Glomerular endothelial cell (primary cell): ENCODE measurements at regions not wholly inside any gene's neighbourhood (a gene's known extent, or its start where the extent isn't known, plus 50 kb on each side); places are given as distances from the start of the nearest gene placed in this dataset.
A peak's percentile ranks its signal among the peaks of the same experiment; 100 is the strongest.
"Not testable (repeated sequence)": the region's sequence is repeated elsewhere in the genome, so short reads cannot be mapped to it uniquely, and the experiment has no call there.

Experiments used
- DNase-seq: peaks from one replicate; pipeline ENCODE4 v3.0.0-alpha.2; 2011; ENCODE audit warnings: low read depth, low spot score; ENCODE audit errors: extremely low read depth

- no peak for DNase-seq
Observed at GRCh38 chr11:116390963-116391362, 381.8 kb downstream of the BUD13 start.

DNA sequence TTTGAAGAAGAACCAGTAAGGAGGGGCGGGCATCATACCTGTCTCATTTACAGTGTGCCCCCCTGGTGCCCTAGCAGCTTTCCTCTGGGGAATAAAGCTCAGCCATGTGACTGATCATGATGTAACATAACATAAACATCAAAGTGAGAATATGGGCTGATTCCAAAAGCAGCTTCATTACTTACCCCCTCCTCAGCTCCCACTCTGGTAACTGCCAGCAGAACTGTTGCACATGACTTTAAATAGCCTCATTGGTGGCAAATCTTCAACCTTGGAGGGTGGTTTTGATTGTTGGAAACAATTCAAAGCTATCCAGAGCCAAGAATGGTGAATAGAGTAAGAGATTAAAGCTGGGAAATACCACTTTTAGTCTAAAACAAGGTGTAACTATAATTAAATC lies 384.6 kb downstream of the BUD13 start:
- DNase-seq = no peak

GRCh38 chr11:116387641-116388040 lies 385.1 kb downstream of the BUD13 start:
- no peak for DNase-seq

GRCh38 chr11:116386118-116386699 lies 386.6 kb downstream of the BUD13 start:
- no peak for DNase-seq

- no peak for DNase-seq
Observed at GRCh38 chr11:116384876-116385275, 387.9 kb downstream of the BUD13 start.

DNA sequence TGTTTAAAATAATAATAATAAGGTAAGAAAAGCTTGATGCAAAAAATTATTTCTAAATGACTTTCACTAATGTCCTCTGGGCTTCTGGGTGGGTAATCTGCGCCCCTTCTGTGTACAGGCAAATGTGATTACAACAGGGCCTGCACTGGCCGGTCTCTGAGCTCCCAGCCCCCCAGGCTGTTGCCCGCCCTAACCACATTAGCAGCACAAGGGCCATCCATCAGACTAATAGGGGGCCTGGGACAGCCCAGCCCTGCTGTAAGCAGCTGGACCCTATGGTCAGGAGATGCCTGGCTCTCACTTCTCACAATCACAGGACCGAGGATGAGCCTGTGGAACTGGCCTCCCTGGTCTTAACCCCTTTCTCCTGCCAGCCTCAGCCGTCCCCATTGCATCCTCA lies 388.4 kb downstream of the BUD13 start:
- DNase-seq = no peak

DNA sequence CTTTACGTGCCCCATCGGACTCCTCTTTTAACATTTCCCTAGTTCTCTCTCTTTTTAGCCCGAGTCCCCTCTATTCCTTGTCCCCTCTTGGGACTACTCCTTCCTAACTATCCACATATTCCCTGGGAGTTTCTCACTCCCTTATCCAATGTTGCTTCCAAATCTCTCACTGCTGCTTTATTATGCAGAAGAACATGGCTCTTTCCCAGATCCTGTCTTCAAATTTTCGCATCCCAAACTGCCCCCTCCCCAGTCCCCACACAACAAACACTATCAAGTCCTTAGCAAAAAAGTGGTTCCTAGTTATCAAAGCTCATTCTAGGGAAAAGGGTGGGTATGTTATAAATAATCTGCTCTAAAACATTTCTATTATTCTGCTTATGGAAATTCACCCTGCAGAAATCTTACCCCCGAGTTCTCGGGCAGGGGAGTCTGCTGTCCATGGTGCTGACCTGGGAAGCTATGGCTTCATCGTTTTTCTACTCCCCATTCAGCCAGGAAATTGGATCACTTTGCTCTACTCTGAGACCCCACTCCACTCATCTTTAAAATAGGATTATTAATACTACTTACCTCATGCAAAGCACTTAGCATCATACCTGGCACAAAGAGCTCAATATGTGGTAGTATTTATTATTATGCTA lies 393.5 kb downstream of the BUD13 start:
- DNase-seq = no peak

DNA sequence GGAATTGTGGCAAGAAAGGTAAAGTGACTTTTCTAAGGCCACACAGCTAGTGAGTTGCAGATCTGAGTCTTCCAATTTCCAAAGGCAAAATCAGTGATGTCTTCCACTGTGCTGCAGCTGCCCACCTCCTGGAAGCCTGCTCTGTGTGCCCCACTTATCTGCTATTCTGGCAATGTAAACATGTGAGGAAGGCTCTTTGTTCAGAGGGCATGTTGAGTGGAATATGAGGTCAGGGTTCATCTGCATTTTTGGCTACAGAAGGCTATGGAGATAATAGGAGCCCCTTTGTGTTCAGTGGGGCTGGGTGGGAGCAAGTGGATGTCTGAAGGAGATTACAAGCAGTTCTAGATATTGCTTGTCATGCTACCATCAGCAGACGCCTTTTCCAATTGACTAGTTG lies 396.2 kb downstream of the BUD13 start:
- no peak for DNase-seq

- DNase-seq = no peak
Observed at GRCh38 chr11:116376054-116376453, 396.7 kb downstream of the BUD13 start.

DNA sequence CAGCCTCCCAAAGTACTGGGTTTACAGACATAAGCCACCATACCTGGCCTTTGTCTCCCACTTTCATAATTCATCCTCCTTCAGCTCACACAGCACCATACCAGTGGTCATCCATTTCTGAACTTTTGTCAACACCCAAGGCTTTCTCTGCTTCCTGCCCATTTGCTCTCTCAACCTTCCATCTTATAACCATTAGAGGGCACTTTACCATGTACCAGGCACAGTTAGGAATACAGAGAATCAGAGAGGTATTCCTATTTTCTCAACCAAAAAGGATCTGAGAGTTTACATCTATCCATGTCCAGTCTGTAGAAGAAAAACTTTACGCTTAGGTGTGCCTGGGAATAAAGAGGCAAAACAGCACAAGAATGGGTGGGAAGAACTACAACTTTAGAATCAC lies 397.6 kb downstream of the BUD13 start:
- DNase-seq = no peak

DNA sequence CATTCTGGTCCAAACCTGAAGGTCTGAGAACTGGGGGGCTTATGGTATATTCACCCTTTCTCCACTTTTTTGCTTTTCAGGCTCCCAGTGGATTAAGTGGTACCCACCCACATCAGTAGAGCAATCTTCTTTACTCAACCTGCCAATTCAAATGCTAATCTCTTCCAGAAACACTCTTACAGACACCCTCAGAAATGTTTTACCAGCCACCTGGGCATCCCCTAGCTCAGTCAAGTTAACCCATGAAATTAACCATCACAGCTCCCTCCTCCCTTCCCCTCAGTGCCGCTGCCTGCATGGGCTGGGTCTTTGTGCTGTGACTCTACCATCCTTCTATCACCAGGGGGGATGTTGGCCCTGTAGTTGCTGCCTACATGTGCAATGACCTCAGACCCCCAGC lies 398.7 kb downstream of the BUD13 start:
- no peak for DNase-seq

GRCh38 chr11:116373104-116373944 lies 399.5 kb downstream of the BUD13 start:
- DNase-seq = no peak

GRCh38 chr11:116371146-116371545 lies 401.6 kb downstream of the BUD13 start:
- no peak for DNase-seq

- no peak for DNase-seq
Observed at GRCh38 chr11:116368784-116369183, 404.0 kb downstream of the BUD13 start.

DNA sequence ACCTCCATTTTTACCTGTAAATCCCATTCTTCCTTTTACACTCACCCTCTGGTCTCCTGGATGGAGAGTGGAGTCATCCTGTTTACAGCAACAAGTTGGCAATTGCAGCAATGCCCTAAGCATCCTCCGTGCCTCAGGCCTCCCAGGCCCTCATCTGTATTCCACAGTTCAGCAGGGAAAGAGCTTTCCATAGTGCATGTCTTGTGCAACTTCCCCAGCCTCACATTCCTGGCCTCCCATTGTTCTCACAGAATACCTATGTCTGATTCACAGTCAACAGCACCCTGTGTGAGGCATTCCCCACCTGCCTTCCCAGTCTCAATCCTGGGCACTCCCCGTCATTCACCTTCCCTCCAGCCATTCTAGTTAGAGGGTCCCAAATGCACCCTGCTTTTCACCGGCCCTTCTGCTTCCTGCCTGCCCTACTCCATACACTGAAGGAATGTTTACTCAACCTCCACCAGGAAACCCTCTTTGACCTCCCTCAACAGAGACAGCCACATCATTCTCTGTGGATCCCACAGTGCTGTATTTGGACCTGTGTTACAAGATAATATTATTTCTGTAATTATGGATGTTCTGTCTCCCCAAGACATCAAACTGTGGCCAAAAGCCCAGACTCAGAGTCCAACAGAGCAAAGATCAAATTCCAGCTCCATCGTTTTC lies 405.7 kb downstream of the BUD13 start:
- peak; percentile 45 for DNase-seq

- no peak for DNase-seq
Observed at GRCh38 chr11:116366451-116366850, 406.3 kb downstream of the BUD13 start.

GRCh38 chr11:116364925-116365324 lies 407.9 kb downstream of the BUD13 start:
- DNase-seq = not testable (repeated sequence)

- no peak for DNase-seq
Observed at GRCh38 chr11:116364348-116364747, 408.4 kb downstream of the BUD13 start.

GRCh38 chr11:116360221-116360941 lies 412.4 kb downstream of the BUD13 start:
- peak; percentile 39 for DNase-seq

GRCh38 chr11:116357784-116358544 lies 414.8 kb downstream of the BUD13 start:
- DNase-seq = no peak
